Glutamatergic neuron (in vitro differentiated cells): ENCODE measurements at regions not wholly inside any gene's neighbourhood (a gene's known extent, or its start where the extent isn't known, plus 50 kb on each side); places are given as distances from the start of the nearest gene placed in this dataset.

ENCODE experiments used
- DNase-seq: peaks from one replicate; pipeline ENCODE4 v3.0.0; 2022
- H3K27ac Mint-ChIP-seq: one replicate; pipeline ENCODE4 v1.8.0; 2020; ENCODE audit warnings: mild to moderate bottlenecking, mixed read lengths, inconsistent platforms; ENCODE audit not compliant: unreplicated experiment
- H3K27me3 Mint-ChIP-seq: one replicate; pipeline ENCODE4 v1.8.0; 2020; ENCODE audit warnings: mild to moderate bottlenecking, moderate library complexity, mixed read lengths, inconsistent platforms; ENCODE audit not compliant: unreplicated experiment
- H3K36me3 Mint-ChIP-seq: one replicate; pipeline ENCODE4 v1.8.0; 2020; ENCODE audit warnings: mild to moderate bottlenecking, mixed read lengths, inconsistent platforms; ENCODE audit not compliant: unreplicated experiment
- H3K4me1 Mint-ChIP-seq: one replicate; pipeline ENCODE4 v1.8.0; 2020; ENCODE audit warnings: mild to moderate bottlenecking, low read depth, mixed read lengths, inconsistent platforms; ENCODE audit not compliant: unreplicated experiment
- H3K4me3 Mint-ChIP-seq: one replicate; pipeline ENCODE4 v1.8.0; 2020; ENCODE audit warnings: mild to moderate bottlenecking, mixed read lengths, inconsistent platforms; ENCODE audit not compliant: unreplicated experiment
- H3K9me3 Mint-ChIP-seq: one replicate; pipeline ENCODE4 v1.8.0; 2020; ENCODE audit warnings: mild to moderate bottlenecking, moderate library complexity, mixed read lengths, inconsistent platforms; ENCODE audit not compliant: unreplicated experiment
- CTCF ChIP-seq: fragments of 200-600 bp; sonication (generic); IDR thresholded peaks from one replicate; pipeline ENCODE4 v1.5.0; 2021; ENCODE audit not compliant: partially characterized antibody, unreplicated experiment

GRCh38 chr18:2310886-2311285, 260.4 kb downstream of the METTL4 start:
- Mint-ChIP-seq H3K27me3 (no peaks in the 10 kb centered on the region), H3K9me3 (no peaks in the 10 kb centered on the region), H3K4me1 (peaks cover 5% of the 10 kb centered on the region), H3K27ac (no peak overlapping the region), H3K4me3 (no peak overlapping the region), H3K36me3 (no peaks in the 10 kb centered on the region)
- no peak for TF ChIP-seq CTCF
- no peak for DNase-seq

GRCh38 chr18:2312440-2312839, 258.9 kb downstream of the METTL4 start:
- Mint-ChIP-seq H3K36me3 (no peaks in the 10 kb centered on the region), H3K27me3 (no peaks in the 10 kb centered on the region)
- no peak for TF ChIP-seq CTCF

DNA sequence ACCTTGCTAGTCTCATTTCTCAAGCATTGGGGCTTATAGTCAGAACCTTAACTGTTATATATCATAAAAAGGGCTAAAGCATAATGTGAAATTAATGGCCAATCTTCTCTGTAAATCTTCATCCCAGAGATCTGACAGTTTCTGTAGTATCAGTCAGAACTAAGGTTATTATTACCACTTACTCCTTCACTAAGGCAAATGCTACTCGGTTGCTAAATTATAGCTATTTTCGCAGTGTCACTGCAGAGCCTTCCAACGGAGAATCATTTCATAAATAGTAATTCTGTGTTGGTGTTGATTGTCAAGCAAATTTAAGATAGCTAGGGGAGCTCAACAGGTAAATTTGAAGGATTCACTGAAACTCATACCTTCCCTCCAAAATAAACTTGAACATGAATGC, 258.0 kb downstream of the METTL4 start:
- Mint-ChIP-seq H3K9me3 (no peaks in the 10 kb centered on the region), H3K4me3 (no peak overlapping the region), H3K27ac (no peak overlapping the region), H3K27me3 (no peaks in the 10 kb centered on the region), H3K4me1 (peaks cover 5% of the 10 kb centered on the region), H3K36me3 (no peaks in the 10 kb centered on the region)
- no peak for DNase-seq
- TF ChIP-seq CTCF: no peak

More at GRCh38 chr18:2312440-2312839, 258.9 kb downstream of the METTL4 start:
- Mint-ChIP-seq H3K9me3 (no peaks in the 10 kb centered on the region), H3K4me3 (no peak overlapping the region), H3K4me1 (peaks cover 5% of the 10 kb centered on the region), H3K27ac (no peak overlapping the region)
- DNase-seq: no peak

- no peak for TF ChIP-seq CTCF
- peaks cover 4% of the 10 kb centered on the region for H3K9me3 Mint-ChIP-seq
- DNase-seq: no peak
Observed at GRCh38 chr18:2316082-2316750, 255.1 kb downstream of the METTL4 start.

More at GRCh38 chr18:2316082-2316750, 255.1 kb downstream of the METTL4 start:
- H3K27ac Mint-ChIP-seq: no peak overlapping the region
- H3K27me3 Mint-ChIP-seq: peaks cover 2% of the 10 kb centered on the region
- peaks cover 5% of the 10 kb centered on the region for H3K36me3 Mint-ChIP-seq
- H3K4me1 Mint-ChIP-seq: peaks cover 3% of the 10 kb centered on the region
- no peak overlapping the region for H3K4me3 Mint-ChIP-seq
